IMR-90 (cell line): ENCODE measurements at regions not wholly inside any gene's neighbourhood (a gene's known extent, or its start where the extent isn't known, plus 50 kb on each side); places are given as distances from the start of the nearest gene placed in this dataset.

Experiments used
- ATAC-seq: fragments of 200-7000 bp; cut with Tn5 transposase; 2 replicates; pipeline ENCODE4 v1.9.1; 2020; ENCODE audit warnings: low read depth, mild to moderate bottlenecking, moderate library complexity
- BruUV-seq: library from RNA; stranded (reverse); fragments of 400-500 nt; replicated peaks from 2 replicates; lab custom pipeline; 2021; lab: Mats Ljungman, UMichigan
- CTCF ChIA-PET: fragments of 300-600 bp; formaldehyde crosslinking; extraction: SDS; loops from one replicate; lab custom pipeline; 2021; ENCODE audit warnings: antibody characterized with exemption; lab: Yijun Ruan, JAX
- POLR2A ChIA-PET: fragments of 300-600 bp; sonication (Branson Sonifier 250); formaldehyde crosslinking; loops from one replicate; lab custom pipeline; 2022; ENCODE audit warnings: antibody characterized with exemption; ENCODE audit not compliant: unreplicated experiment; lab: Charles Lee
- DNase-seq: peaks from one replicate; pipeline ENCODE4 v3.0.0; 2013
- H2AFZ ChIP-seq: replicated peaks from 2 replicates; pipeline ENCODE3; 2013; ENCODE audit warnings: low read length, mild to moderate bottlenecking; ENCODE audit not compliant: poor library complexity
- H2AK5ac ChIP-seq: 2 replicates; pipeline ENCODE4 v1.6.1; 2013; ENCODE audit warnings: low read depth, low read length, inconsistent platforms
- H2AK9ac ChIP-seq: replicated peaks from 2 replicates; pipeline ENCODE3; 2013; ENCODE audit warnings: mild to moderate bottlenecking, low read depth, low read length, moderate library complexity; ENCODE audit not compliant: poor library complexity
- H2BK120ac ChIP-seq: 2 replicates; pipeline ENCODE4 v1.6.1; 2013; ENCODE audit warnings: low read depth, low read length, inconsistent platforms
- H2BK15ac ChIP-seq: 3 replicates; pipeline ENCODE4 v1.6.1; 2013; ENCODE audit warnings: low read depth, low read length, inconsistent platforms
- H2BK20ac ChIP-seq: 2 replicates; pipeline ENCODE4 v1.6.1; 2013; ENCODE audit warnings: low read depth, mild to moderate bottlenecking, inconsistent platforms, low read length, moderate library complexity
- H2BK5ac ChIP-seq: 2 replicates; pipeline ENCODE4 v1.6.1; 2013; ENCODE audit warnings: mild to moderate bottlenecking, low read depth, low read length, inconsistent platforms; ENCODE audit not compliant: poor library complexity, severe bottlenecking
- H3K14ac ChIP-seq: replicated peaks from 2 replicates; pipeline ENCODE4 v1.6.1; 2013; ENCODE audit warnings: low read depth, low read length, inconsistent platforms
- H3K18ac ChIP-seq: 2 replicates; pipeline ENCODE4 v1.6.1; 2013; ENCODE audit warnings: low read depth, low read length, control low read depth
- H3K23ac ChIP-seq: 2 replicates; pipeline ENCODE4 v1.6.1; 2013; ENCODE audit warnings: low read depth, low read length, inconsistent platforms
- H3K27ac ChIP-seq: 2 replicates; pipeline ENCODE4 v1.5.1; 2013; ENCODE audit warnings: mild to moderate bottlenecking, control low read depth, low read length; ENCODE audit not compliant: insufficient read depth
- H3K27me3 ChIP-seq: 2 replicates; pipeline ENCODE4 v1.6.1; 2013; ENCODE audit warnings: low read length; ENCODE audit not compliant: control insufficient read depth, insufficient read depth
- H3K36me3 ChIP-seq: 2 replicates; pipeline ENCODE4 v1.6.1; 2013; ENCODE audit warnings: low read length, mixed read lengths; ENCODE audit not compliant: control insufficient read depth, insufficient read depth
- H3K4ac ChIP-seq: 2 replicates; pipeline ENCODE4 v1.6.1; 2013; ENCODE audit warnings: low read depth, low read length, inconsistent platforms
- H3K4me1 ChIP-seq: 2 replicates; pipeline ENCODE4 v1.6.1; 2013; ENCODE audit warnings: low read length, mixed read lengths; ENCODE audit not compliant: control insufficient read depth, insufficient read depth
- H3K4me2 ChIP-seq: 2 replicates; pipeline ENCODE4 v1.6.1; 2013; ENCODE audit warnings: low read depth, mild to moderate bottlenecking, control low read depth, low read length, moderate library complexity
- H3K4me3 ChIP-seq: 2 replicates; pipeline ENCODE4 v1.5.1; 2013; ENCODE audit warnings: low read depth, mild to moderate bottlenecking, control low read depth, low read length, moderate library complexity; ENCODE audit not compliant: insufficient read depth
- H3K56ac ChIP-seq: 2 replicates; pipeline ENCODE4 v1.6.1; 2013; ENCODE audit warnings: low read length, inconsistent platforms; ENCODE audit not compliant: insufficient read depth; ENCODE audit errors: extremely low read depth
- H3K79me1 ChIP-seq, 2 experiments: 2 replicates each; pipeline ENCODE4 v1.6.1; 2013; ENCODE audit warnings: low read length in 2 of 2, inconsistent platforms in 1 of 2, low read depth in 1 of 2
- H3K9ac ChIP-seq: 2 replicates; pipeline ENCODE4 v1.6.1; 2013; ENCODE audit warnings: low read depth, low read length, control low read depth
- H3K9me1 ChIP-seq: 2 replicates; pipeline ENCODE4 v1.6.1; 2013; ENCODE audit warnings: low read length, inconsistent platforms; ENCODE audit not compliant: insufficient read depth
- H3K9me3 ChIP-seq: 2 replicates; pipeline ENCODE4 v1.6.1; 2013; ENCODE audit warnings: low read length; ENCODE audit not compliant: control insufficient read depth, insufficient read depth
- H4K20me1 ChIP-seq: 2 replicates; pipeline ENCODE4 v1.6.1; 2013; ENCODE audit warnings: low read length, inconsistent platforms; ENCODE audit not compliant: insufficient read depth
- H4K5ac ChIP-seq: 2 replicates; pipeline ENCODE4 v1.6.1; 2013; ENCODE audit warnings: mild to moderate bottlenecking, low read depth, low read length, control low read depth
- H4K8ac ChIP-seq, 2 experiments: 2 replicates each; pipeline ENCODE4 v1.6.1; 2013; ENCODE audit warnings: low read depth in 2 of 2, low read length in 2 of 2, control low read depth in 1 of 2, inconsistent platforms in 1 of 2
- H4K91ac ChIP-seq: 2 replicates; pipeline ENCODE4 v1.6.1; 2013; ENCODE audit warnings: low read depth, low read length, inconsistent platforms; ENCODE audit not compliant: insufficient read depth
- FOS ChIP-seq: fragments of 150-350 bp; IDR thresholded peaks from 2 replicates; pipeline ENCODE4 v1.6.1; 2016; ENCODE audit warnings: low read depth, low read length
- MXI1 ChIP-seq: IDR thresholded peaks from 2 replicates; pipeline ENCODE4 v1.6.1; 2012; ENCODE audit warnings: low read depth, mild to moderate bottlenecking, low read length, moderate library complexity, borderline replicate concordance
- NFE2L2 ChIP-seq: fragments of 150-350 bp; IDR thresholded peaks from 2 replicates; pipeline ENCODE4 v1.6.1; 2016; ENCODE audit warnings: low read depth, mild to moderate bottlenecking, low read length
- RAD21 ChIP-seq: IDR thresholded peaks from 2 replicates; pipeline ENCODE4 v1.6.1; 2012; ENCODE audit warnings: low read length, improper control_type of control experiment
- RCOR1 ChIP-seq: IDR thresholded peaks from 2 replicates; pipeline ENCODE4 v1.6.1; 2012; ENCODE audit warnings: mild to moderate bottlenecking, low read length, improper control_type of control experiment; ENCODE audit not compliant: insufficient replicate concordance
- SMC3 ChIP-seq: fragments of 150-350 bp; IDR thresholded peaks from 2 replicates; pipeline ENCODE4 v1.6.1; 2016; ENCODE audit warnings: low read depth, mild to moderate bottlenecking, antibody characterized with exemption, low read length, moderate library complexity
- USF2 ChIP-seq: fragments of 150-350 bp; IDR thresholded peaks from 2 replicates; pipeline ENCODE4 v1.6.1; 2017; ENCODE audit warnings: mild to moderate bottlenecking, antibody characterized with exemption, low read length, low read depth
- WGBS, 2 experiments: methylation state at CpG; one replicate each; pipeline versions ENCODE4 v1.1.5 to v1.1.7; 2013; ENCODE audit warnings: missing lambda C conversion rate in 2 of 2; ENCODE audit not compliant: insufficient read length in 1 of 2; ENCODE audit errors: extremely low coverage in 2 of 2; 5-methylcytosine and 5-hydroxymethylcytosine counted together
- dilution Hi-C: fragments of 300-500 bp; cut with HindIII; formaldehyde crosslinking; loops from one replicate; pipeline ENCODE4 v1.14.3; 2018; ENCODE audit warnings: low sequenced_read_pairs; ENCODE audit not compliant: unreplicated experiment
- in situ Hi-C: fragments of 300-500 bp; cut with MboI; formaldehyde crosslinking; loops from 3 replicates; pipeline ENCODE4 v1.14.3; 2019; ENCODE audit warnings: low sequenced_read_pairs, inconsistent platforms, mixed read lengths
- intact Hi-C: fragments of 100-400 bp; cut with micrococcal nuclease; formaldehyde crosslinking; loops from 2 replicates; pipeline ENCODE4 v1.10.0; 2022

- Histone ChIP-seq H3K36me3 (no peaks in the 10 kb centered on the region), H3K14ac (no peak overlapping the region), H2AK5ac (no peak overlapping the region), H3K4me3 (no peak overlapping the region), H3K27me3 (no peaks in the 10 kb centered on the region), H2BK15ac (no peak overlapping the region), H3K18ac (no peak overlapping the region), H4K20me1 (no peaks in the 10 kb centered on the region), H3K9me1 (no peaks in the 10 kb centered on the region), H2AK9ac (no peak overlapping the region), H3K9me3 (peaks cover 9% of the 10 kb centered on the region; the same call in 1 of the 2 replicates), H3K56ac (no peak overlapping the region), H4K8ac (no peak overlapping the region), H3K4me2 (no peak overlapping the region), H3K23ac (no peak overlapping the region), H2AFZ (no peak overlapping the region), H3K79me1 (no peaks in the 10 kb centered on the region), H4K91ac (no peak overlapping the region), H3K4ac (no peak overlapping the region), H3K27ac (no peak overlapping the region), H3K9ac (no peak overlapping the region), H2BK120ac (no peak overlapping the region), H4K5ac (no peak overlapping the region), H2BK5ac (no peak overlapping the region), H3K4me1 (no peaks in the 10 kb centered on the region), H2BK20ac (no peak overlapping the region)
- ChIA-PET CTCF (no interaction called here), POLR2A (no interaction called here)
- ATAC-seq (no peak), DNase-seq (no peak)
- in situ Hi-C loops (no loop called here), dilution Hi-C loops (no loop called here), intact Hi-C loops (no loop called here)
- no TSS peak for BruUV-seq
- TF ChIP-seq MXI1 (no peak), SMC3 (no peak), RCOR1 (no peak), NFE2L2 (no peak), RAD21 (no peak), USF2 (no peak), FOS (no peak)
- 70% methylated on average over 2 of the region's 4 CpGs; no CpG with 5 or more reads in 1 of the 2 experiments for WGBS, 2 experiments
These were observed 542.2 kb upstream of the USP15 start for GRCh38 chr12:61717986-61718385.
